RWPE1 (cell line): ENCODE measurements at regions not wholly inside any gene's neighbourhood (a gene's known extent, or its start where the extent isn't known, plus 50 kb on each side); places are given as distances from the start of the nearest gene placed in this dataset.

ENCODE experiments used
- CTCF ChIA-PET: fragments of 350-600 bp; sonication (Branson Sonifier 250); formaldehyde crosslinking; extraction: SDS; loops from one replicate; lab custom pipeline; 2021; lab: Yijun Ruan, JAX
- POLR2A ChIA-PET: fragments of 400-600 bp; formaldehyde crosslinking; extraction: SDS; loops from one replicate; lab custom pipeline; 2020; ENCODE audit warnings: antibody characterized with exemption; ENCODE audit not compliant: low non-redundant PET; lab: Yijun Ruan, JAX
- DNase-seq: peaks from one replicate; pipeline ENCODE4 v3.0.0; 2012; ENCODE audit warnings: low spot score
- H3K27ac ChIP-seq: fragments of 450-650 bp; 2 replicates; pipeline ENCODE4 v1.5.1; 2017
- TF ChIP-seq, protein P1 (sequence below): fragments of 450-650 bp; conservative IDR thresholded peaks from 2 replicates; pipeline ENCODE4 v1.5.1; 2017; ENCODE audit warnings: low read depth, mild to moderate bottlenecking

DNA sequence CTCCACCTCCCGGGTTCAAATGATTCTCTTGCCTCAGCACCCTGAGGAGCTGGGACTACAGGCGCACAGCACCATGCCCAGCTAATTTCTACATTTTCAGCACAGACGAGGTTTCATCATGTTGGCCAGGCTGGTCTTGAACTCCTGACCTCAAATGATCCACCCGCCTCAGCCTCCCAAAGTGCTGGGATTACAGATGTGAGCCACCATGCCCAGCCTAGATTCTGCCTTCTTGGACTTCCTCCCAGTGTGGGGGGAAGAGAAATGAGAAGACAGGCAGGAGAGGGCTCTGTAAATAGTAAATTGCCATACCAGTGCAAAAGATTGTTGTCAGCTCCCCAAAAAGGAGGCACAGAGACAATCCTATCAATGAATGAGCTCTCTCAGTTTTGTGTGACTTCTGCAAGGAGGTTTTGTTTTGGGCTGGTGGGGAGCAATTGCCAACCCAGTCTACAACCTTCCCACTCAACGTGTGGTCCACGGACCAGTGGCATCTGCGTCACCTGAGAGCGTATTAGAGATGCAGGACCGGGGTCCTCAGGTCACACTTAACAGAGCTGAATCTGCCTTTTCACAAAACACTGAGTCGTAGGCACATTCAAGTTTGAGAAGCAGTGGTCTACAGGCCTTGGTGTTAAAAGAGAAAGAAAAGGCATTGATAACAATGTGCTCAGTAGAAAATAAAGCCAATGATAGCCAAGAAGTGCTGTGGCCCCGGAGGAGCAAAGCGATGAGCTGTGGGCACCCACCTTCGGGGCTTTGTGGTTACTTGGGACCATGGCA is 78.1 kb downstream of the MYCN start:
- TF ChIP-seq, protein P1, sequence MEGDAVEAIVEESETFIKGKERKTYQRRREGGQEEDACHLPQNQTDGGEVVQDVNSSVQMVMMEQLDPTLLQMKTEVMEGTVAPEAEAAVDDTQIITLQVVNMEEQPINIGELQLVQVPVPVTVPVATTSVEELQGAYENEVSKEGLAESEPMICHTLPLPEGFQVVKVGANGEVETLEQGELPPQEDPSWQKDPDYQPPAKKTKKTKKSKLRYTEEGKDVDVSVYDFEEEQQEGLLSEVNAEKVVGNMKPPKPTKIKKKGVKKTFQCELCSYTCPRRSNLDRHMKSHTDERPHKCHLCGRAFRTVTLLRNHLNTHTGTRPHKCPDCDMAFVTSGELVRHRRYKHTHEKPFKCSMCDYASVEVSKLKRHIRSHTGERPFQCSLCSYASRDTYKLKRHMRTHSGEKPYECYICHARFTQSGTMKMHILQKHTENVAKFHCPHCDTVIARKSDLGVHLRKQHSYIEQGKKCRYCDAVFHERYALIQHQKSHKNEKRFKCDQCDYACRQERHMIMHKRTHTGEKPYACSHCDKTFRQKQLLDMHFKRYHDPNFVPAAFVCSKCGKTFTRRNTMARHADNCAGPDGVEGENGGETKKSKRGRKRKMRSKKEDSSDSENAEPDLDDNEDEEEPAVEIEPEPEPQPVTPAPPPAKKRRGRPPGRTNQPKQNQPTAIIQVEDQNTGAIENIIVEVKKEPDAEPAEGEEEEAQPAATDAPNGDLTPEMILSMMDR: no peak
- ChIA-PET CTCF (interaction anchor here (1.0 kb wide), 1 partner anchor 305 kb away, joined by 3 read pairs; no protein-coding TSS in a partner anchor), POLR2A (no interaction called here)
- no peak for DNase-seq
- H3K27ac ChIP-seq: no peak overlapping the region

DNA sequence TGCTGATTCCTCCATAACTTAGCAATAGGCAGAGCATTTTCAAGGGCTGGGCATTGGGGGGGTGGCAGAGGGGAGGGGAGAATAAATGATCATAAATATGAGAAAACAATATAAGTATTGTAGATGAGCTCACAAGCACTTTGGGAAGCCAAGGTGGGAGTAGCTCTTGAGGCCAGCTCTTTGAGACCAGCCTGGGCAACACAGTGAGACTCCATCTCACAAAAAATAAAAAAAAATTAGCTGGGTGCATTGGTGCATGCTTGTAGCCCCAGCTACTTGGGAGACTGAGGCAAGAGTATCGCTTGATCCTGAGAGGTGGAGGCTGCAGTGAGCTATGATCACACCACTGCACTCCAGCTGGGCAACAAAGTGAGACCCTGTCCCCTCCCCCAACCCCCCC is 75.9 kb downstream of the MYCN start:
- TF ChIP-seq, protein P1: no peak
- H3K27ac ChIP-seq: no peak overlapping the region
- CTCF ChIA-PET: no interaction called here
- POLR2A ChIA-PET: no interaction called here
- no peak for DNase-seq

DNA sequence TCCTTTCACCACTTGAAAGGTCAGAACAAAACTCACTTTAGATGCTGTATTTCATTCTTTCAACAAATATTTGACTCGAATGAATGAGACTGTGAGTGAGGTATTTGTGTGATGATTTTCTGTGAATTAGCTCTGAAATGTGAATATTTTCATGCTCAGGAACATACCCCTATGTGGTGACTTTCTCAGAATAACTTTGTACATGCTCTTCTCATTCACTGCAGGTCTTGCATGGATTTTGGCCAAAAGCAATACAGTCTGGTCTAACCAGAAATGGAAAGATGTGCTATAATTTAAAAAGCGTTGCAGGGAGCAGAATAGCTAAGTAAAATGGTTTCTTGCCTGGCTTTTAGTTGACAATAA is 75.5 kb downstream of the MYCN start:
- ChIA-PET CTCF (no interaction called here), POLR2A (no interaction called here)
- DNase-seq: no peak
- TF ChIP-seq, protein P1: no peak
- no peak overlapping the region for H3K27ac ChIP-seq

DNA sequence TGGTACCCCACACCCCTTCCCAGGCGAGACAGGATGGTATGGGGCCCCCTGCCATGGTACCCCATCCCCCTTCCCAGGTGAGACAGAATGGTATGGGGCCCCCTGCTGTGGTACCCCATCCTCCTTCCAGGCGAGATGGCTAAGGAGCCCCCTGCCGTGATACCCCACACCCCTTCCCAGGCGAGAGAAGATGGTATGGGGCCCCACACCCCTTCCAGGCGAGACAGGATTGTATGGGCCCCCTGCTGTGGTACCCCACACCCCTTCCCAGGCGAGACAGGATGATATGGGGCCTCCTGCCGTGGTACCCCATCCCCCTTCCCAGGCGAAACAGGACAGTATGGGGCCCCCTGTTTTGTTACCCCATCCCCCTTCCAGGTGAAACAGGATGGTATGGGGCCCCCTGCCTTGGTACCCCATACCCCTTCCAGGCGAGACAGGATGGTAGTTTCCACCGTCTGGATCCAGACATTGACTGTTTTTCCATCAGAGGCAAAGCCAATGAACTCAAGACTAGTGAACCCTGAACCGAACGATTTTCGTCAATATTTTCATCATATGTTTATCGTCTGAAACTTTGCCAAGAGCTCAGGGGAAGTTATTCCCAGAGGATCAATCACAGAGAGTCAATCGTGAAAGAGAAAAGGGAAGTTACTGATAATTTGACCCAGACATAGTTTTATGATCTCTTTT is 75.0 kb downstream of the MYCN start:
- no peak overlapping the region for H3K27ac ChIP-seq
- ChIA-PET CTCF (no interaction called here), POLR2A (no interaction called here)
- TF ChIP-seq, protein P1: no peak
- DNase-seq: no peak

DNA sequence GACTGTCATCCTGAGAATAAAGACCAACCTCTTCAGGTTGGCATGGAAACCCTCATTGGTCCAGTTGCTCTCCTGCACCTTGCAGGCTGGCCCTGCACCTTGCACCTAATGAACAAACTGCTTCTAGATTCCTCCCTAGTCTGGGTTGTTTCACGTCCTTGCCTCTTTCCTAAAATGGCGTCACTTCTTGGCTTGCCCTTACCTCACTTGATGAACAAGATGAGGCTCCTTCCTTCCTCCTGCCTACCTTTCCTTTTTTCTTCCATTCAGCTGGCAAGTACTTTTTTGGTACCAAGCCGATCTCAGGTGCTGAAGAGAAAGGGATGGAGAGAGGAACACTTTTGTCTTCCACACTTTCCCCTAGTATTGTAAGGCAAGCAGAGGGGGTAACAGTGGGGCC is 74.5 kb downstream of the MYCN start:
- ChIA-PET POLR2A (no interaction called here), CTCF (no interaction called here)
- no peak overlapping the region for H3K27ac ChIP-seq
- TF ChIP-seq, protein P1: no peak
- no peak for DNase-seq

DNA sequence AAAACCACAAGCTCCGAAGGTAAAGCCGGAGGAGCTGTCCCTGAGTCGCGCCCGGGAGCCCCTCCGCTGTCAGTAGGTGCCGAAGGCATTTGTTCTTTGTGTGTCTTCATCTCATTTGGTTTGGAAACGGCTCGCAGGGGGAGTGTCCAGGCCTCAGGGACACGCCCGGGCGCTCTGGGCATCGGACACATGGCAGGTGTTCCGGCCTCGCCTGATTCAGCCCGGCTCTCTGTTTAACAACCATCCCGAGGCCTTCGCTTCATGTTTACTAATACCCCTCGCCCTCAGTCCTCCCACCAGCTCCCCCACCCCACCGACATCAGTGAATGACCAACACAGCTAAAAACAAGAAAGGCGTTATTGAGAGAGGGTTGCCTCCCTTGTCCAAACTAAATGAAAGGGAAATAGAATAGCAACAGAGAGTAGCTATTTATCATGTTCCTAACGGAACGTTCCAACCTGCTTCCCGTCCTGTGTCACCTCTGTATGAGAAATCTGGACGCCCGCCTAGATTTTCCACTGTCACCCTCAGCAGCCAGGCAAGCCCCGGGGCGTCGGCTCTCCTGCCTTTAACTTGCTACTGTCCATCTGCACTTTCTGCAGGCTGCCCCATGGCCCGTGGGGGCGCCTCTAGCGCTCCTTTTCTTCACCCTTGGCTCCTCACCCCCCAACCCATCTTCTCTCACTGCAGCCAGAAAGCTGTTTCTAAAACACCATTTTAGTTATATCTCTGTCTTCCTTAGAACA is 73.9 kb downstream of the MYCN start:
- TF ChIP-seq, protein P1: no peak
- DNase-seq: no peak
- CTCF ChIA-PET: no interaction called here
- H3K27ac ChIP-seq: no peak overlapping the region
- POLR2A ChIA-PET: no interaction called here
